Endothelial cell of umbilical vein (primary cell): ENCODE measurements at regions not wholly inside any gene's neighbourhood (a gene's known extent, or its start where the extent isn't known, plus 50 kb on each side); places are given as distances from the start of the nearest gene placed in this dataset.

Experiments used
- BruUV-seq: library from RNA; stranded (reverse); fragments of 400-500 nt; replicated peaks from 2 replicates; lab custom pipeline; 2021; lab: Mats Ljungman, UMichigan
- CTCF ChIA-PET: fragments of 300-600, 350-600 bp; sonication (Branson Sonifier 250); formaldehyde crosslinking; loops from one replicate; lab custom pipeline; 2021; ENCODE audit warnings: antibody characterized with exemption, inconsistent platforms; lab: Charles Lee
- POLR2A ChIA-PET: fragments of 300-600, 350-600 bp; sonication (Branson Sonifier 250); formaldehyde crosslinking; loops from one replicate; lab custom pipeline; 2021; ENCODE audit warnings: antibody characterized with exemption, inconsistent platforms; lab: Charles Lee
- DNase-seq: peaks from one replicate; pipeline ENCODE4 v3.0.0-alpha.2; 2011; ENCODE audit warnings: low read depth, low spot score
- FAIRE-seq: peaks from 2 replicates; lab custom pipeline; 2011; peaks lifted over from hg19 to GRCh38; lab: Jason Lieb, UNC
- H2AFZ ChIP-seq: 2 replicates; pipeline ENCODE4 v1.6.0; 2012; ENCODE audit warnings: low read depth, low read length, control low read depth, inconsistent platforms
- H3K27ac ChIP-seq: 2 replicates; pipeline ENCODE4 v1.5.1; 2011; ENCODE audit warnings: low read depth, mild to moderate bottlenecking, control low read depth, low read length, moderate library complexity; ENCODE audit not compliant: insufficient read depth
- H3K27me3 ChIP-seq, 2 experiments: 2 replicates each; pipeline versions ENCODE4 v1.6.0 to v1.6.1; 2011; ENCODE audit warnings: low read length in 2 of 2, mixed read lengths in 1 of 2; ENCODE audit not compliant: control insufficient read depth in 2 of 2, insufficient read depth in 2 of 2
- H3K36me3 ChIP-seq, 2 experiments: 2 replicates in 1 of 2; 3 replicates in 1 of 2; pipeline ENCODE4 v1.5.1; 2011; ENCODE audit warnings: low read length in 2 of 2, mild to moderate bottlenecking in 1 of 2, moderate library complexity in 1 of 2; ENCODE audit not compliant: control insufficient read depth in 2 of 2, insufficient read depth in 2 of 2; ENCODE audit errors: extremely low read depth in 1 of 2
- H3K4me1 ChIP-seq: 3 replicates; pipeline ENCODE4 v1.5.1; 2011; ENCODE audit warnings: mild to moderate bottlenecking, low read length; ENCODE audit not compliant: control insufficient read depth, insufficient read depth; ENCODE audit errors: extremely low read depth
- H3K4me2 ChIP-seq: 2 replicates; pipeline ENCODE4 v1.6.1; 2011; ENCODE audit warnings: low read length, control low read depth, mixed read lengths; ENCODE audit not compliant: insufficient read depth
- H3K4me3 ChIP-seq, 3 experiments: fragments of 200-600 bp in 1 of 3; sonication (generic), shearing (Covaris generic) in 1 of 3; replicated peaks in 1 of 3; 2 replicates each; pipeline ENCODE4 v1.5.1; 2011 to 2016; ENCODE audit warnings: control low read depth in 3 of 3, low read length in 3 of 3, mild to moderate bottlenecking in 2 of 3, inconsistent platforms in 1 of 3, low read depth in 1 of 3, moderate library complexity in 1 of 3; ENCODE audit not compliant: insufficient read depth in 1 of 3
- H3K79me2 ChIP-seq: 2 replicates; pipeline ENCODE4 v1.6.0; 2012; ENCODE audit warnings: low read length, inconsistent platforms; ENCODE audit not compliant: control insufficient read depth, insufficient read depth
- H3K9ac ChIP-seq: replicated peaks from 2 replicates; pipeline ENCODE3; 2011; ENCODE audit warnings: low read length, control low read depth; ENCODE audit not compliant: insufficient read depth; ENCODE audit errors: extremely low read depth
- H3K9me1 ChIP-seq: replicated peaks from 3 replicates; pipeline ENCODE4 v1.6.0; 2011; ENCODE audit warnings: mild to moderate bottlenecking, low read length; ENCODE audit not compliant: control insufficient read depth, insufficient read depth; ENCODE audit errors: extremely low read depth
- H3K9me3 ChIP-seq: replicated peaks from 2 replicates; pipeline ENCODE4 v1.5.1; 2012; ENCODE audit warnings: low read length, inconsistent platforms; ENCODE audit not compliant: control insufficient read depth, insufficient read depth
- H4K20me1 ChIP-seq: replicated peaks from 2 replicates; pipeline ENCODE3; 2011; ENCODE audit warnings: mild to moderate bottlenecking, low read length; ENCODE audit not compliant: control insufficient read depth, insufficient read depth; ENCODE audit errors: extremely low read depth
- CTCF ChIP-seq, 2 donors: IDR thresholded peaks; 1 replicate in 1 of 2; 2 replicates in 1 of 2; pipeline ENCODE4 v1.5.1; 2011; ENCODE audit warnings: low read length in 2 of 2, mild to moderate bottlenecking in 2 of 2, moderate library complexity in 2 of 2, control low read depth in 1 of 2, inconsistent platforms in 1 of 2, low read depth in 1 of 2; ENCODE audit not compliant: insufficient read depth in 1 of 2; ENCODE audit errors: extremely low read depth in 1 of 2
- EZH2 ChIP-seq: IDR thresholded peaks from 2 replicates; pipeline ENCODE4 v1.6.1; 2012; ENCODE audit warnings: borderline replicate concordance, low read depth, mild to moderate bottlenecking, moderate library complexity, low read length, inconsistent platforms; ENCODE audit not compliant: severe bottlenecking
- FOS ChIP-seq: IDR thresholded peaks from 2 replicates; pipeline ENCODE4 v1.6.1; 2011; ENCODE audit warnings: mild to moderate bottlenecking, low read length, moderate library complexity, borderline replicate concordance; ENCODE audit not compliant: insufficient read depth
- GATA2 ChIP-seq: IDR thresholded peaks from 2 replicates; pipeline ENCODE4 v1.7.0; 2011; ENCODE audit warnings: low read depth, mild to moderate bottlenecking, moderate library complexity, mixed read lengths, low read length; ENCODE audit not compliant: insufficient read length, insufficient read depth
- JUN ChIP-seq: IDR thresholded peaks from 2 replicates; pipeline ENCODE4 v1.6.1; 2011; ENCODE audit warnings: borderline replicate concordance, low read depth; ENCODE audit not compliant: insufficient read length, insufficient read depth
- MAX ChIP-seq: IDR thresholded peaks from 2 replicates; pipeline ENCODE4 v1.6.1; 2011; ENCODE audit not compliant: insufficient read depth, insufficient read length
- MYC ChIP-seq: IDR thresholded peaks from one replicate; pipeline ENCODE4 v1.6.1; 2011; ENCODE audit warnings: mild to moderate bottlenecking, low read depth, low read length
- POLR2A ChIP-seq: IDR thresholded peaks from 2 replicates; pipeline ENCODE4 v1.6.1; 2012; ENCODE audit warnings: low read depth, mild to moderate bottlenecking, control low read depth, low read length
- POLR2AphosphoS5 ChIP-seq: IDR thresholded peaks from 2 replicates; pipeline ENCODE4 v1.6.1; 2012; ENCODE audit warnings: low read depth, mild to moderate bottlenecking, control low read depth, low read length, moderate library complexity; ENCODE audit not compliant: insufficient read depth
- dilution Hi-C: fragments of 300-500 bp; cut with MboI; formaldehyde crosslinking; loops from one replicate; pipeline ENCODE4 v1.15.0; 2019; ENCODE audit warnings: low sequenced_read_pairs; ENCODE audit not compliant: extremely low pct_ligation_motif_present
- intact Hi-C: fragments of 100-400 bp; cut with micrococcal nuclease; formaldehyde crosslinking; loops from one replicate; pipeline ENCODE4 v1.10.0; 2022

GRCh38 chr14:22380571-22381407 lies 208.2 kb downstream of the DAD1 start:
- H3K9me3 ChIP-seq = no peaks in the 10 kb centered on the region
- no peak overlapping the region for H3K9ac ChIP-seq
- H2AFZ ChIP-seq = no peak overlapping the region
- no peak overlapping the region for H3K4me2 ChIP-seq
- dilution Hi-C loops = no loop called here
- H3K9me1 ChIP-seq = no peaks in the 10 kb centered on the region
- H3K27ac ChIP-seq = no peak overlapping the region
- no peaks in the 10 kb centered on the region for H3K4me1 ChIP-seq
- no peak overlapping the region for H3K4me3 ChIP-seq
- CTCF ChIA-PET = interaction anchor here (1.4 to 2.3 kb wide), 4 partner anchors 9 to 277 kb away, joined by 3 to 11 read pairs (median 8); no protein-coding TSS in a partner anchor
- BruUV-seq = no TSS peak
- no peaks in the 10 kb centered on the region for H3K79me2 ChIP-seq
- FAIRE-seq = no peak
- no peak for DNase-seq
- TF ChIP-seq CTCF (IDR thresholded peaks at IDR 0.05; ENCODE audit: extremely low read depth in 1 of 2, insufficient read depth in 1 of 2, low read depth in 1 of 2, low read length in 2 of 2) = no peak
- no peaks in the 10 kb centered on the region for H3K36me3 ChIP-seq
- H4K20me1 ChIP-seq = no peaks in the 10 kb centered on the region
- peaks cover 24 to 38% of the 10 kb centered on the region in 2 experiments for H3K27me3 ChIP-seq
- POLR2A ChIA-PET = no interaction called here
- intact Hi-C loops = no loop called here

- H2AFZ ChIP-seq = no peak overlapping the region
- no peak overlapping the region for H3K4me3 ChIP-seq
- POLR2A ChIA-PET = no interaction called here
- FAIRE-seq (no peak), DNase-seq (no peak)
- H3K27me3 ChIP-seq = peaks cover 19 to 36% of the 10 kb centered on the region in 2 experiments
- H3K4me2 ChIP-seq = no peak overlapping the region
- no TSS peak for BruUV-seq
- no peaks in the 10 kb centered on the region for H3K9me1 ChIP-seq
- no peaks in the 10 kb centered on the region for H3K4me1 ChIP-seq
- no peak overlapping the region for H3K9ac ChIP-seq
- H3K27ac ChIP-seq = no peak overlapping the region
- H3K36me3 ChIP-seq = no peaks in the 10 kb centered on the region
- no peaks in the 10 kb centered on the region for H3K79me2 ChIP-seq
- H3K9me3 ChIP-seq = no peaks in the 10 kb centered on the region
- CTCF ChIA-PET = interaction anchor here (1.4 to 1.8 kb wide), 2 partner anchors 10 to 92 kb away, joined by 5 to 10 read pairs; no protein-coding TSS in a partner anchor
- dilution Hi-C loops = no loop called here
- no peaks in the 10 kb centered on the region for H4K20me1 ChIP-seq
- TF ChIP-seq MYC = no peak
- no peak for TF ChIP-seq EZH2
- no peak for TF ChIP-seq JUN
- TF ChIP-seq POLR2AphosphoS5 = no peak
- TF ChIP-seq FOS = no peak
- no peak for TF ChIP-seq CTCF (IDR thresholded peaks at IDR 0.05; ENCODE audit: extremely low read depth in 1 of 2, insufficient read depth in 1 of 2, low read depth in 1 of 2, low read length in 2 of 2)
- no peak for TF ChIP-seq MAX
- no peak for TF ChIP-seq POLR2A
- TF ChIP-seq GATA2 = no peak
- intact Hi-C loops = no loop called here
Measured at GRCh38 chr14:22379727-22380126, 209.3 kb downstream of the DAD1 start.
